ENCODE measurements at regions not wholly inside any gene's neighbourhood (a gene's known extent, or its start where the extent isn't known, plus 50 kb on each side); places are given as distances from the start of the nearest gene placed in this dataset.

DNA sequence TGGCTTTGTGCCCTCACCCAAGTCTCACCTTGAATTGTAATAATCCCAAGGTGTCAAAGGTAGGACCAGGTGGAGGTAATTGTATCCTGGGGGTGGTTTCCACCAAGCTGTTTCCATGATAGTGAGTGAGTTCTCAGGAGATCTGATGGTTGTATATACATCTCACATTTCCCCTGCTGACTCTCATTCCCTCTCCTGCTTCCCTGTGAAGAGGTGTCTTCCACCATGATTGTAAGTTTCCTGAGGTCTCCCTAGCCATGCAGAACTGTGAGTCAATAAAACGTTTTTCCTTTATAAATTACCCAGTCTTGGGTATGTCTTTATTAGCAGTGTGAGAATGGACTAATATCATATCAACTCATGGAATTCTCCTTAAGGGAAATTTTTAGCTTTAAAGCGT lies 302.6 kb downstream of the LIG4 start:
- DNase-seq (ENCODE audit: low spot score), result no peak

DNA sequence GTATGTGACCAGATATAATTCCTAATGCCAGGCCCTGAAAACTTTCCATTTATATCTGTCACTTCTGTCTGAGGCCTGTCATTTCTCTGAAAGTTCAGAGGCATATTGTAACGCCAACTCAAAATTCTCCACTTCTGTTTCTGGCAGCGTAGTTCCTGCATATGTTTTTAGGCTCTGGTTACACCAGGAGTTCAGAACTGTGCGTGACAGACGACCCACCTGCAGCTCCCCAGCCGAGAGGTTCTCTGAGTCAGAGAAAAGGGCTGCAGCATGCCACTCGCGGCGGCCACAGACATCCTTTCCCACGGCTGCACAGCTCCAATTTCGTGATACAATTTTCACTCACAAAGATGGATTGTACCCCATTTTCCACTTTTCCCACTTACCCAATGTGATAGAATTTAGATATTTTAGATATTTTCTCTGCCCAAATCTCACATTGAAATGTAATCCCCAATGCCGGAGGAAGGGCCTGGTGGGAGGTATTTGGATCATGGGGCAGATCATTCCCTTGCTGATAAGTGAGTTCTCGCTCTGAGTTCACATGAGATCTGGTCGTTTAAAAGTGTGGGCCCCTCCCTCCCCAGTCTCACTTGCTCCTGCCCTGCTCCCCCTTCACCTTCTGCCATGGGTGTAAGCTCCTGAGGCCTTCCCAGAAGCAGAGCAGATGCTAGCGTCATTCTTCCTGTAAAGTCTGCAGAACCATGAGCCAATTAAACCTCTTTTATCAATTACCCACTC lies 308.1 kb downstream of the LIG4 start:
- no peak for DNase-seq (ENCODE audit: low spot score)

DNA sequence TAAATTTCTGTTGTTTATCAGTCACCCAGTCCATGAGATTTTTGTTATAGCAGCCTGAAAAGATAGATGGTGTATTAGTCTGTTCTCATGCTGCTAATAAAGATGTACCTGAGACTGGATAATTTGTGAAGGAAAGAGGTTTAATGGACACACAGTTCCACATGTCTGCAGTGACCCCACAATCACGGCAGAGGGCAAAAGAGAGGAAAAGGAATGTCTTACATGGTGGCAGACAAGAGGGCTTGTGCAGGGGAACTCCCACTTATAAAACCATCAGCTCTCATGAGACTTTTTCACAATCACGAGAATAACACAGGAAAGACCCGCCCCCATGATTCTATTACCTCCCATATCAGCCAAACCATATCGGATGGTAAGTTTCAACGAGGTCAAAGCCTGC lies 309.2 kb downstream of the LIG4 start:
- no peak for DNase-seq (ENCODE audit: low spot score)

DNA sequence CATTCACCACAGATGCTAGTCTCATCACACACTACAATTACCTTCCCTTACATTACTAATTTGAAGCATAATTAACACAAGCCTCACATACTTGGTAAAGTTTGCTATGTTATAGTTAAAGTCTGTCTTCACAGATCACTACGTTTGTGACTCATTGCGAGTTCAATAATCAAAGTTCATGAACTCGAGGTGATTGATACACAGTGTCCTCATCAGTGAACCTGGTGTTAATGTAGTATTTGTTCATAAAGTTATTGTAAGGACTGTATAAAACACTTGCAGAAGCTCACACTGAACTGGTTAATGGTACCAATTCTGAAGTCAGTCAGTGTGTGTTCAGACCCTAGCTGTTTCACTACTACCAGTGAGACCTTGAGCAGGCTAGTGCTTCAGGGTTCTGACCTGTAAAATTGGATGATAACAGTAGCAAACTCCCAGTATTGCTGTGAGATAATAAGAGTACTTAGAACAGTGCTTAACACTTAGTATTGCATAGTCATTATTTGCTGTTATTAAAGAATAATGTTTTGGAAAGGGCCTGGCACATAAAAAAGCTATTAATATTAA lies 313.3 kb downstream of the LIG4 start:
- no peak for DNase-seq (ENCODE audit: low spot score)

DNA sequence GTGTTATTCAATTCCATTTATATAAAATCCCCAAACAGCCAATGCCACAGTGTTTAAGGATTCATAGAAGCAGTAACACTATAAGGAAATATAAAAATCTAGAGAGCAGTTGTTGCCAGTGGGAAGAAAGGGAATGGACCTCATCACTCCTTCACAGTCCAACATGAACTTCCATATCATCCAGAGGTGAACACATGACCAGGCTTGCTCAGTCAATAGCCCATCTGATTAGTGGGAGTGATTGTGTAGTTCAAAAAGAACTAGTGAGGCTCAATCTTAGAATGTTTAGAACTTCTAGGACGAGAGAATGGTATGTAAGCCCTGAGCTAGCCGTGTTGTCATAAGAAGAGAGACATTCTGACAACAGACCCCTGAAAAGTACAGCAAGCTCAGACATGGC lies 314.1 kb downstream of the LIG4 start:
- no peak for DNase-seq (ENCODE audit: low spot score)

DNA sequence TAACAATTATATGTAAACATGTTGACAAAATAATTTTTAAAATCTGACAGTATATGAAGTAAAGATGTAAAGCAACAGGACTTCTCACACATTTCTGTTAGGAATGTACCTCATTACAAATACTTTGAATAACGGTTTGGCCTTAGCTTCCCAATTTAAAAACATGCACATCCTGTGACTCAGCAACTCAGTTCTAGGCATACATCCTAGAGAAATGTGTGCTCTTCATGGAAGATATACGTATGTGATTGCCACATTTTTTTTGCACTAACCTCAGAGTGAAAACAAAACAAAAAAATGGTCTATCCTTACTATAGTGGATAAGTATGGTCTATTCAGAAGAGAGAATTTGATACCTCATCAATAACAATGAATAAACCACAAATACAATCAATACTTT lies 314.6 kb downstream of the LIG4 start:
- DNase-seq (ENCODE audit: low spot score), result no peak

DNA sequence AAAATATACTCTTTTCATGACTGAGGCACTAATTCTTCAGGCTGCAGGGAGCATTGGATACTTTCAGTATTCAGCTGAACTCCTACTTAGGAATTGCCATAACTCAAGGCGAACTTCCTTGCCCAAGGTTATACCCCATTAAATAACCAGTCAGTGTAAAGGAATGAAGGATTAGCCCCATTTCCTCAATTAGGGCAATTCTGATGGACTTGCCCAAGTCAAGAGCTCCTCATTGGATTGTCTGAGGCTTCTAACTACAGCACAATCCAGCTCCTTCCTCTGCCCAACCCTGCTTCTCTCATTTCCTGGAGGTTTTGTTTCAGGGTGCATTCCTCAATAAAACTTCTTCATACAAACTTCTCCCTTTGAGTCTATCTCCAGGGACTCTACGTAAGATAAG lies 329.2 kb downstream of the LIG4 start:
- no peak for DNase-seq (ENCODE audit: low spot score)

DNA sequence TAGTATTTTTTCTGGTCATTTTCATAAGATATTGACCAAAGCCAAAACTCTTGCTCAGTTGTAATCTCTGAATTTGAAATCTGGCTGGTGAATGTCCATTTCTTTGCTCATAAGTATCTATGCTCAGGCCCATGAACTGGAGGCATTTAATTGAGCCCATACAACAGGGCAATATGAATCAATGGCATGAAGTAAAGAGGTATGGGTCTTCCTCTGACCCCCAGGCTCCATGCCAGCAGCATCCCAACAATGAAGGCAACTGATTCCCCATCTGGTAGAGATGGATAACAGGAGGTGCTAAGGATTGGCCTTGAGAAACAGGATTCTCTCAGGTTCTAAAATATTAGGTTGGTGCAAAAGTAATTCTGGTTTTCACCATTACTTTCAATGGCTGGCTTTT lies 330.8 kb downstream of the LIG4 start:
- DNase-seq (ENCODE audit: low spot score), result no peak

DNA sequence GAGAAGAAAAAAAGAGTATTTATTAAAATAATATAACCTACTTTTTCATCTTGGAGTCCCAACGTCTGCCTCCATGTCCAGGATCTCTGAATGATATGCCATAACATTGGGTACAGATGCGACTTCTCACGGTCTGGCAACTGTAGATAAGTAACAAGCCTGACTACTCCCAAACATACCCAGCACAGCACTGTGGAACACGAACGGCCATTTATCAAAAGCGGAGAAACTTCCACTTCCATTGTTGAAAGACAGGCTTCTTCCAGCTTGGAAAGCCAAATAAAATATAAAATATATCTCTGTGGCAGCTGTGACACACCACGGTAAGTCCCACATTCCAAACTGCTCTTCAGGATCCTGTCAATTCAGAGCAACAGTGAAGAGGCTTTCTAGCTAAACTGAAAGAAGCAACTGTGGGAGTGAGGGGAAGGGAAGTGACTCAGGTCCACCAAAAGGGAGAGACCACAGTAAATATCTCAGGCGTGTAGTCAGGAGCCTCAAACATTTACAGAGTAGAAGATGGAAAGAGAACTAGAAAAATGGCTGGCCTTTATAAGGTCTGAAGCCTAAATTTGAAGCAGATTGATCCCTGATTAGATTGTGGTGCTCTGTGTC lies 331.7 kb downstream of the LIG4 start:
- DNase-seq (ENCODE audit: low spot score), result no peak

DNA sequence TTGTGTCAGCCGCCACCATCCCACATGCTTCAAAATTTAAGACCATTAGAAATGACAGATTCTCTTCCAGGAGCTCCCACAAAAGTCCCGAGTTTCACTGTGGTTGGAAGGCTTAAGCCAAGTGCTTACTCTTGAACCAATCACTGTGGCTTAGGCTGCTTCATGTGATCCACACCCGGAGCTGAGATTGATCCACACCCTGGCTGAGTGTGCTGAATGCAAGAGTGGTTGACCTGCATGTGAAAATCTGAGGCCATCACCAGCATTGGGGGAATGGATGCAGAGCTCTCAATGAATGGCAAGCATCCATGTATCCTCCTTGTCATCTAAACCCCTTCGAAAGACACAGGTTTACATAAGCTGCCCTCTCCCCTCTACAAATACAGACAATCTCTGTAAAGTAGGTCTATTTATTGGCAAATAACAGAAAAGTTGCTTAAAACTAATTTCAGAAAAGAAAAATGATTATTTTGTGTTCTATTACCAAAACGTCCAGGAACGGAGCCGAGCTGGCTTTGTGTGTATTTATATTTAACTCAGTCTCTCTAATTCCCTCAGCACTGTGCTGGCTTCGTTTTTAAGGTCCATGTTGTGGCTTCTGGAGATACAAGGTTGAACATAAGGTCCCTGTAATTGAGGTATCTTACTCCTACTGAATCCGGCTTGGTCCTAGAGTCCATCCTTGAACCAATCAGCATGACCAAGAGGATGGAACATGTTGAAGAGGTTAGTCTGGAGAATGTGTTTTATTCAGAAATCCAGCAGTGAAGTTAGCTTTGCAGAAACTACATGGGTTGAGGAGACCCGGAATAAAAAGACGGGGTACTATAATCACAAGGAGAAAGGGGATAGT lies 332.4 kb downstream of the LIG4 start:
- DNase-seq (ENCODE audit: low spot score), result no peak

DNA sequence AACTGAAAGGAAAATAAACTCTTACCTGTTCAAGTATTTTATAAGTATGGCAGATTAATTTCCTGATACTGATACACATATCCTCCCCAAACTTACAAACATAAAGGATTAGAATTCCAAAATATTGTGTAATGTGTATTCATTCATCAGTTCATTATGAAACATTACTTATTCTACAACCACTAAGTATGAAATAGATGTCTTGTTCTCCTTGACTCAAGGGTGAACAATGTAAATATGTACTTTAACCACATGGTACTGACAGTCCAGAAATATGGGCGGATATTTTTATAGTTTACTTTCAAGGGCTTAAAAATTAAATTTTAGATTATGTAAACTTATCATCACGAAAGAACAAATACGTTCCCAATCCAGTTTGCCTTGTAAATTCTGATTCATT lies 334.0 kb downstream of the LIG4 start:
- no peak for DNase-seq (ENCODE audit: low spot score)

DNA sequence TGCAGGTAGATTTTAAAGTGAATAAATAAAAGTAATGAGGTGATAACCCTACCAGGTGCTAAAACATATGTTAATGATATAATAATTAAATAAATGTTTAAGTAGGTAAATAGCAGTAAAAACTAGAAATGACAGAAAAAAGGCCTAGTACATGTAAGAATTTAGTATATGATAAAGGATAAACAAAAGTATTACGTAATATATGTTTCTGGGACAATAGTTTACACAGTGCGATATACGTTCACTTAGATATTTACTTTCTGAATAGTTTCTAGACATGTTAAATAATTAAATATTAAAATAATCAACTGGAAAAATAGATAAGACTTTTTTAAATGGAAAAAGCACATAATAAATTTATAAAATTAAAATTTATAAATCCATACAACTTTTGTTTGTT lies 340.9 kb downstream of the LIG4 start:
- DNase-seq (ENCODE audit: low spot score), result no peak

DNA sequence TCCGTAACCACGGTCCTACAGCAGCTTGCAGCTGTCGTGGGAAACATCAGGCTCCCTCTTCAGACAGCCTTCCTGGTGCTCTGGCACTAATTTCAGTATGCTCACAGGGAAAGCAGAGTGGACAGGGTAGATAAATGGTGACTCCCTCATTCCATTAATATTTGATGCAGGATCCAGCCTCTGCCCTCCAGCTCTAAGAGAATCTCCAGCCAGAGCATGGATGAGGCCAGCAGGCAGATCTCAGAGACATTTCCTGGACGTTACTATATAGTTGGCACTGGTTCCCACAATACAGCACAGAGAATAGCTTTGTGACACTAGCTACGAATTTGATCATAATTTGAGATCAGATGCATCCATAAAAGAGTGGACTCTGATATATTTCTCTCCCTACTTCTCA lies 341.4 kb downstream of the LIG4 start:
- no peak for DNase-seq (ENCODE audit: low spot score)

DNA sequence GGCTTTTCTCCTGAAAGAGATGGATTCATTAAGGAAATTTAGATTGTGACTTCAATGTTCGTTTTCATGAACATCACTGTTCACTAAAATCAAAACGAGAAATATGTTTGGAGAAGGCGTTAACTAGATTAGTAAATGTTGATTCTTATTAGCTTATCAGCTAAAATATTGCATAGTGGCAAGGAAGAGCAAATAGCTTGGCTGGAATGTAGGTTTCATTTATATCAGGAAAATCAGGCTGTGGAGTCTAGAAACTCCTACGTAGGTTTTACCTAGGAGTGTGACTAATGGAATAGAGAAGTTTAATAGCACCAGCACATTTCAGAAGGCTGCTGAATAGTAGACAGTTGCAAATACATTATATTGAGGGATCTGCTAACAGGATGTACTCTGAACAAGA lies 344.9 kb downstream of the LIG4 start:
- no peak for DNase-seq (ENCODE audit: low spot score)

DNA sequence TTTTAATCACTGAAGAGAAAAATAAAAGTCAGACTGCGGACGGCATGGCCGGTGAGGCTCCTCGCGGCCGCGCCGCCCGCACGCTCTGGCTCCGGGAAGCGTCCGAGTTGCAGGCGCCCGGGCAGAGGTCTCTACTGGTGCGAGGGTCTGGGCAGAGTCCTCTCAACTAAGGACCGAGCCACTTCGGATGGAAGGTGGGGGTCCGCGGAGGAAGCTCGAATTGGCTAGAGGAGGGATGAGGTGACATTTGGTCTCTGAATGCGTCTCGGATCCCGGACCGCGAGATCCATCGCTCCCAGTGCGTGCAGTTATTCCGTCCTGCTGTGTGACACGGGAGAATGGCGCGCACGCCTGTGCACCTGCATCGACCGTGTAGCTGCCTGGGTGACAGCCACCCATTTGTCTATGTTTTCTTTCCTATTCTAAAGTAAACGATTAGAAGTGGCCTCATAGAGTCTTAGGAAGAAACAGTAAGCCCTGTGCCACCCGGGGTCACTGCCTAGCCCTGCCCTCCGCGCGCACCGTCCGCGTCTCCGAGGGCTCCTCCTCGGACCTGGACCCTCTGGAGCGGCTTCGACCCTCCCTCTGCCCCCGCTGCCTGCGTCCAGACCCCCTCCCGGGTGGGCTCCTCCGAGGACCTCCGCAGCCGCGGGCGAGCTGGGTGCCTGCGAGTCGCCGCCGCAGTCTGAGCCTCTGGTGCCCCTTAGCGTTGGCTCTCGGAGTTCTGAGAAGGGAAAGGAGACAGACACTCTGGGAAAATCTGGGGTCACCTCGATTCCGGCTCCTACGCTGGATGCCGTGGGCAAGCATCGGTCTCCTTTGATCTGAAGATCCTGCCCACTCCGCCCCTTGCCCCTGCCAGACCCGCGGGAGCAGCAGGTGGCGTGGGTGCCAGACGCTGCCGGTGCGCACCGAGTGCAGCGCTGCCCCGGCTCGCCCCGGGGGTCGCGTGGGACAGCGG lies 347.4 kb downstream of the LIG4 start:
- peak; percentile 82 for DNase-seq (ENCODE audit: low spot score)

DNA sequence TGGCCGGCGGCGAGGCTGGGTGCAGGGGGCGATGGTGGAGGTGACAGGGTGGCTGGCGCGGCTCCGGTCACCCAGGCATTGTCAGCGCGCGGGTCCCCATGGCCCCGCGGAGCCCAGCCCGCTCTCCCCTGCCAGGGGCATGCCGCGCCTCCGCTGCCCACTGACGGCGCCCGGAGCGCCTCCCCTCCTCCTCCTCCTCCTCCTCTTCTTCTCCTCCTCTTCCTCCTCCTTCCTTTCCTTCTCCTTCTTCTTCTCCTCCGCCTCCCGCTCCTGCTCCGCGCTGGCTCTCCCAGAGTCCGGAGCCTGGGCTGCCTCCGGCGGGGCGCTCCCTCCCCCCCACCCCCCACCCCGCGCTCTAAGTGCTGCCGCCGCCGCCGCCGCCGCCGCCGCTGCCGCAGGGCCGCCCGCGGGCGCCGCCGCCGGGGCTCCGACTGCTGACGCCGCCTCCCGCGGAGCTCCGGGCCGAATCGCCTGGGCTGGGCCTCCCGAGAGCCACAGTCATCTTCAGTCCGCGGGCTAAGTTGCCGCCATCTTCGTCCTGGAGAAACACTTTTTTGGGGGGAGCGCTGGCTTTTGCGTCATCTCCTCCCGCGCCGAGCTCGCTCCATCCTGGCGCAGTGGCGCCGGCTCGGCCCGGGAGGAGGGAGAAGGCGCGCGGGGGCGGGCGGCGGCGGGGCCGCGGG lies 348.3 kb downstream of the LIG4 start:
- peak; percentile 69 for DNase-seq (ENCODE audit: low spot score)

DNA sequence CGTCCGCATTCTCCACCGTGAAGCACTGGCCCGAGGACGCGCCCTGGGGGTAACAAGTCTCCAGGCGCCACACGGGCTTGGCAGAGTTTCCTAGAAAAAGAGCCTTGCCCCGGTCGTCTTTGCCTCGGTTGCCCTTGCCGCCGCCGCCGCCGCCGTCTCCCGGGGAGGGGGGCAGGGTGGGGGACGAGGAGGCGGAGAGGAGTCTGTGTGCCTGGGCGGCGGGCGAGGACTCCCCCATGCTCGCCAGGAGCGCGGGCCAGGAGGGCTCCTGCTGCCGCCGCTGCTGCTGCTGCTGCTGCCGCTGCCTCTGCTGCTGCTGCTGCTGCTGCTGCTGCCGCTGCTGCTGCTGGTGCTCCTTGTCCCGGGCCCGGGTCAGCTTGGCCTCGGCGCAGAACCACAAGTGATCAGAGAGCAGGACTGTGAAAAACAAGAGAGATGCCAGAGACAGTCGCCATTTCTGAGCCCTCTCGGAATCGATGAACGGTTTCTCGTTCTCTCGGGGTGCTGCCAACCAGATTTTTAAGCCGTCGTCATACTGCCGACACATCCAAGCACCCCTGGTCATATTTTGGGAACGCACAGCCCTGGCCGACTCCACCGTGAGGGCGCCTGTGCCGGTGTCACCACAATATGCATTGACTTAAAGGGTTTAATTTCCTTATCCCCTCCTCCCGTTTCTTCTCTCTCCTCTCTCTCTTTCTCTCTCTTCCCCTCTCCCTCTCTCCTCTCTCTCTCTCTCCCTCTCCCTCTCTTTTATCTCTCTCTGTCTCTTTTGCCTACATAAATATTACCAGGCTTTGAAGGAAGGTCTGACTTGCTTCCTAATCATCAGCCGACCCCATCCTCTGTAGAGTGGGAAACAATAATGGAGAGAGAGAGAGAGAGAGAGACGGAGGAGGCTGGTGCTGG lies 349.1 kb downstream of the LIG4 start:
- peak; percentile 71 for DNase-seq (ENCODE audit: low spot score)

DNA sequence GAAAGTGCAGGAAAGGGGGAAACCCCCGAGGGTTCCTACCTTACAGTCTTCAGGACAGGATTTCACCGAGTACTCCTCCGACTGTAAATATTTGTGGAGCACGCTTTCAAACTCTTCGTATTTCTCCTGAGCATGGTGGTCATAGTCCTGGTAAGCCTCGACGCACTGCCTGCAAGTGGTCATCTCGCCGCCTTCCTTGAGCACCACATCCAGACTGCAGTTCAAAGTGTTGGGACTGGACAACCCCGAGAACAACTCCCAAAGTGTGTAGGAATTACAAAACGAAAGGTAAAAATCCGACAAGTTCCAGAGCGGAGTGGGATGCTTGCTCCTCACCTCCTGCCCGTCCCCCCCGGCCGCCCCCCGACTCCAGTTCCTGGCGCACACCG lies 349.7 kb downstream of the LIG4 start:
- no peak for DNase-seq (ENCODE audit: low spot score)

DNA sequence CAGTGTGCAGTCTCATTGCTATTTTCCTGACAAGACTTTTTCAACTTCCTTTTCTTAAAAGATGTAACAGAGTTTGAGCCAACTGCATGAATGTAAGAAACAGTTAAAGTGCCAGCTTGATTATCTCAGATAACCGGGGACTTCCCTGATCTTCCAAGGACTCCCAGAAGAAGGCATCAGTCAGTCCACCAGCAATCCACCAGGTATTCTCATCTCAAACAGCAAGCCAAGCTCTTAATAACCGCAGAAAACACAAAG lies 350.1 kb downstream of the LIG4 start:
- no peak for DNase-seq (ENCODE audit: low spot score)

Measured in ecto neural progenitor cell (in vitro differentiated cells).